ENCODE measurements at regions not wholly inside any gene's neighbourhood (a gene's known extent, or its start where the extent isn't known, plus 50 kb on each side); places are given as distances from the start of the nearest gene placed in this dataset.
A peak's percentile ranks its signal among the peaks of the same experiment; 100 is the strongest.

DNA sequence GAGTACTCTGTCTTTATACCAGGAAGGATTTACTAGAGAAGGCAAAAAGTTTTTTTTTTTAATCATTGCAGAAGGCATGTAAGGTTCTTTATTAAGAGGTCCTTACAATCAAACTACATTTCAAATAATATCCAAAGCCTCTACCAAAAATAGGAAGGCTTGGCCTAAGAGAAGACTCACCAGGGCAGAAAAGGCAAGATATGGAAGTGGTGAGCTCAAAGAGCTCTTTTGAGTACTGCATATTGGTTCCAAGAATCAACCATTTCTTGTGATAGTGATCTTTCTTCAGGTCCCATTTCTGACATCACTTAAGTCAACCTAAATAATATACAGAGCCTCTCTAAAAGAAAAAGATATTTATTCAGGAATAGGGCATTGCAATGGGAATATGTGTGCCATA, 153.2 kb downstream of the FASLG start:
- DNase-seq (ENCODE audit: low read depth): no peak
- no peak overlapping the region for H3K4me3 ChIP-seq (replicated peaks; ENCODE audit: low read depth, low read length)
- TF ChIP-seq, protein P1, sequence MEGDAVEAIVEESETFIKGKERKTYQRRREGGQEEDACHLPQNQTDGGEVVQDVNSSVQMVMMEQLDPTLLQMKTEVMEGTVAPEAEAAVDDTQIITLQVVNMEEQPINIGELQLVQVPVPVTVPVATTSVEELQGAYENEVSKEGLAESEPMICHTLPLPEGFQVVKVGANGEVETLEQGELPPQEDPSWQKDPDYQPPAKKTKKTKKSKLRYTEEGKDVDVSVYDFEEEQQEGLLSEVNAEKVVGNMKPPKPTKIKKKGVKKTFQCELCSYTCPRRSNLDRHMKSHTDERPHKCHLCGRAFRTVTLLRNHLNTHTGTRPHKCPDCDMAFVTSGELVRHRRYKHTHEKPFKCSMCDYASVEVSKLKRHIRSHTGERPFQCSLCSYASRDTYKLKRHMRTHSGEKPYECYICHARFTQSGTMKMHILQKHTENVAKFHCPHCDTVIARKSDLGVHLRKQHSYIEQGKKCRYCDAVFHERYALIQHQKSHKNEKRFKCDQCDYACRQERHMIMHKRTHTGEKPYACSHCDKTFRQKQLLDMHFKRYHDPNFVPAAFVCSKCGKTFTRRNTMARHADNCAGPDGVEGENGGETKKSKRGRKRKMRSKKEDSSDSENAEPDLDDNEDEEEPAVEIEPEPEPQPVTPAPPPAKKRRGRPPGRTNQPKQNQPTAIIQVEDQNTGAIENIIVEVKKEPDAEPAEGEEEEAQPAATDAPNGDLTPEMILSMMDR (IDR thresholded peaks at IDR 0.05; ENCODE audit: low read length, missing control alignments): no peak

- no peak overlapping the region for H3K4me3 ChIP-seq (replicated peaks; ENCODE audit: low read depth, low read length)
- DNase-seq (ENCODE audit: low read depth): no peak
- TF ChIP-seq, protein P1 (IDR thresholded peaks at IDR 0.05; ENCODE audit: low read length, missing control alignments): no peak
Observed at GRCh38 chr1:172813330-172813729, 154.4 kb downstream of the FASLG start.

- no peak overlapping the region for H3K4me3 ChIP-seq (replicated peaks; ENCODE audit: low read depth, low read length)
- no peak for DNase-seq (ENCODE audit: low read depth)
- TF ChIP-seq, protein P1 (IDR thresholded peaks at IDR 0.05; ENCODE audit: low read length, missing control alignments): no peak
Observed at GRCh38 chr1:172814428-172814827, 155.5 kb downstream of the FASLG start.

DNA sequence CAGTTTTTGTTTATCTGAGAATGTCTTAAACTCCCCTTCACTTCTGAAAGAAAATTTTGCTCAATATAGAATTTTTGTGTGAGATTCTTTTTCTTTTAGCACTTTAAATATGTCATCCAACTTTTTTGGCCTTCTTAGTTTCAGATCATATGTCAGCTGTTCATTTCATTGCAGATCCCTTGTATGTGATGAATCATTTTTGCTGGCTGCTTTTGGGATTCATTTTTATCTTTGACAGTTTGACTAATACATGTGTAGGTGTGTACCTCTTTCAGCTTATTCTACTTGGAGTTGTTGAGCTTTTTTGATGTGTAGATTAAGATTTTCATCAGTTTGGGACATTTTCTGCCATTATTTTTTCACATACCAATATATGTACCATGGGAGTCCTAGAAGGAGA, 156.8 kb downstream of the FASLG start:
- peak; percentile 32 for DNase-seq (ENCODE audit: low read depth)
- TF ChIP-seq, protein P1 (IDR thresholded peaks at IDR 0.05; ENCODE audit: low read length, missing control alignments): no peak
- H3K4me3 ChIP-seq (replicated peaks; ENCODE audit: low read depth, low read length): no peak overlapping the region

GRCh38 chr1:172818841-172819527, 160.1 kb downstream of the FASLG start:
- H3K4me3 ChIP-seq (replicated peaks; ENCODE audit: low read depth, low read length): no peak overlapping the region
- TF ChIP-seq, protein P1 (IDR thresholded peaks at IDR 0.05; ENCODE audit: low read length, missing control alignments): no peak
- DNase-seq (ENCODE audit: low read depth): no peak

DNA sequence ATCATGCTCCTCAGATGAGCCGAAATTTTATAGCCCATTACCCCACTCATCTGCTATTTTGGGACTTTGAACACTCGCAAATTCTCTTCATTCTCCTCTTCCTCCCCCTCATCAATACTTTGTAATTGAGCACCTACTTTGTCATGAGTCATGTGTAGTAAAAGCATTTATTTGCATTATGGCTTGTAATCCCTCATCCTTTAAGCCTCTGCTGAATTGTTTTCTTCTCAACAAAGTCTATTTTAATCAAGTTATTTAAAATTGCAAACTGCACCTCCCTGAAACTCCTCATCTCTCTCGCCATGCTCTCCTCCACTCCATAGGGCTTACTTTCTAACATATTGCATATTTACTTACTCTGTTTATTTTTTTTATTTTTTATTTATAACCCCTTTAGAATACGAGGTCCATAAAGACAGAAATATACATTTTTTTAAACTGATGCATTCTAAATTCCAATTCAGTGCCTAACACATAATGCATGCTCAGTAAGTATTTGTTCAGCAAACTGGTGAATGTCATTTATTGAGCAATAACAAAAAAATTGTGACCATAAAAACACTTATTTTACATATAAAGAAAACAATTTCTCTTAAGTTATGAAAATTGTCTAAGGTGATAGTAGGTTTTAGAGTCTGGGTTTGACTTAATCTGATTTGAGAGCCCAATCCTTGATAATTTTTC, 161.7 kb downstream of the FASLG start:
- TF ChIP-seq, protein P1 (IDR thresholded peaks at IDR 0.05; ENCODE audit: low read length, missing control alignments): no peak
- DNase-seq (ENCODE audit: low read depth): no peak
- H3K4me3 ChIP-seq (replicated peaks; ENCODE audit: low read depth, low read length): no peak overlapping the region
